ENCODE measurements at regions not wholly inside any gene's neighbourhood (a gene's known extent, or its start where the extent isn't known, plus 50 kb on each side); places are given as distances from the start of the nearest gene placed in this dataset.
A peak's percentile ranks its signal among the peaks of the same experiment; 100 is the strongest.

DNA sequence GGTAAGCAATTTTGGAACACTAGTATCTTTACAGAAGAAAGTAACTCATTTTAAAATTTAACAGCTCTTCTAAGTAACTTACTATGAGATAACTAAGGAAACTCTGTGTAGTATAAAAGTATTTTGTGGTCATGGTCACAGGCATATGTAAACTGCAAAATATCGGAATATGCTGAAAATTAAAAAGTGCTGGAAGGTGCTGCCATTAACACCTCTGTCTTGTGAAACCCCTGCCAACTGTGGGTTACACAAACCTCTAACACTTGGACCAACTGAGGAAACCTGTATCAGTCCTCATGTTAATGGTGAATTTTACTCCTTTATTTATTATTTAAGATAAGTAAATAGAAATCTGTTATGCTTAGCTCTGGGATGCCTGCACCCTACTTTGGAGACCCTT, 206.7 kb downstream of the LACC1 start:
- Histone ChIP-seq H3K79me2 (ENCODE audit: insufficient read depth) (no peaks in the 10 kb centered on the region), H3K36me3 (ENCODE audit: low read depth) (no peaks in the 10 kb centered on the region), H2AFZ (no peak overlapping the region), H3K9me3 (ENCODE audit: low read depth) (no peaks in the 10 kb centered on the region), H3K27ac (no peak overlapping the region), H3K4me3 (no peak overlapping the region), H3K9ac (no peak overlapping the region), H3K4me2 (ENCODE audit: unreplicated experiment) (no peak overlapping the region), H4K20me1 (ENCODE audit: insufficient read depth) (no peaks in the 10 kb centered on the region), H3F3A (ENCODE audit: insufficient read depth) (no peaks in the 10 kb centered on the region), H3K4me1 (ENCODE audit: insufficient read depth) (no peaks in the 10 kb centered on the region), H3K27me3 (replicated peaks; ENCODE audit: insufficient read depth) (peaks cover 7% of the 10 kb centered on the region), H3K9me2 (ENCODE audit: insufficient read depth) (no peaks in the 10 kb centered on the region)
- no peak for TF ChIP-seq EZH2phosphoT487 (IDR thresholded peaks at IDR 0.05; ENCODE audit: insufficient read depth, low read depth)
- 44 to 46% methylated on average over 1 of the region's 1 CpG for WGBS, 2 experiments (ENCODE audit: low coverage in 1 of 2, low lambda C conversion rate in 2 of 2, missing lambda C conversion rate in 2 of 2)
- in situ Hi-C loops (cut with MboI): no loop called here
- no peak for DNase-seq

DNA sequence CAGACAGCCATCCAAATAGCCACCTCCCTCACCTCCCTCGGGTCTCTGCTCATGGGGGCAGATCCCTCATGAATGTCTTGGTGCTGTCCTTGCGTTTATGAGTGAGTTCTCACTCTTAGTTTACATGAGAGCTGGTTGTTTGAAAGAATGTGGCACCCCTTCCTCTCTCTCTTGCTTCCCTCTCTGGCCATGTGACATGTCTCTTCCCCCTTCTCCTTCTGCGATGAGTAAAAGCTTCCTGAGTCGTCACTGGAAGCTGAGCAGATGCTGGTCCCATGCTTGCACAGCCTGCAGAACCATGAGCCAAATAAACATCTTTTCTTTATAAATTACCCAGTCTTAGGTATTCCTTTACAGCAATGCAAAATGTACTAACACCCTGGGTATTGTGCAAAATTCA, 208.7 kb downstream of the LACC1 start:
- Histone ChIP-seq H3K27me3 (replicated peaks; ENCODE audit: insufficient read depth) (peaks cover 7% of the 10 kb centered on the region), H3K4me1 (ENCODE audit: insufficient read depth) (no peaks in the 10 kb centered on the region), H3K27ac (no peak overlapping the region), H3K9me3 (ENCODE audit: low read depth) (no peaks in the 10 kb centered on the region), H3F3A (ENCODE audit: insufficient read depth) (no peaks in the 10 kb centered on the region), H2AFZ (no peak overlapping the region), H3K9ac (no peak overlapping the region), H4K20me1 (ENCODE audit: insufficient read depth) (no peaks in the 10 kb centered on the region), H3K4me3 (no peak overlapping the region), H3K79me2 (ENCODE audit: insufficient read depth) (no peaks in the 10 kb centered on the region), H3K4me2 (ENCODE audit: unreplicated experiment) (no peak overlapping the region), H3K9me2 (ENCODE audit: insufficient read depth) (no peaks in the 10 kb centered on the region), H3K36me3 (ENCODE audit: low read depth) (no peaks in the 10 kb centered on the region)
- DNase-seq: no peak
- WGBS, 2 experiments (ENCODE audit: low coverage in 1 of 2, low lambda C conversion rate in 2 of 2, missing lambda C conversion rate in 2 of 2): 42 to 62% methylated on average over 3 to 4 of the region's 4 CpGs
- in situ Hi-C loops (cut with MboI): no loop called here
- TF ChIP-seq EZH2phosphoT487 (IDR thresholded peaks at IDR 0.05; ENCODE audit: insufficient read depth, low read depth) (no peak), EZH2 (IDR thresholded peaks at IDR 0.05; ENCODE audit: insufficient read depth, poor library complexity, severe bottlenecking) (no peak)

DNA sequence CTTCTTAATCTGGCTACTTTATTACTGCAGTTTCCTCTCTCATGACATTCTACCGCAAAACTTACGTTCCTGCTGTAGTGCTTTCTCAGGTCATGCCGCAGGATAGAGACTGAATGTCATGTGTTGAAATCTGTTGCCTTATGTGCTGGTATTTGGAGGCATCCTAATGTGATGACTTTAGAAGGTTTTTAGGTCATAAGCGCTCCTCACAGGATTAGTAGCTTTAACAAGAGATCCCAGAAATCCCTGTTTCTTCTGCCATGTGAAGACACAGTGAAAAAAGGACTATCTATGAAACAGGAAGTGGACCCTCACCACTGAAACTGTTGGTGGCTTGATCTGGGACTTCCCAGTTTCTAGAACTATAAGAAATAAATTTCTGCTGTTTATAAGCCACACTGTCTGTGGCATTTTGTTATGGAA, 209.3 kb downstream of the LACC1 start:
- 63 to 67% methylated on average over 4 of the region's 4 CpGs for WGBS, 2 experiments (ENCODE audit: low coverage in 1 of 2, low lambda C conversion rate in 2 of 2, missing lambda C conversion rate in 2 of 2)
- in situ Hi-C loops (cut with MboI): no loop called here

GRCh38 chr13:44089452-44089851, 209.7 kb downstream of the LACC1 start:
- H3K27me3 ChIP-seq (replicated peaks; ENCODE audit: insufficient read depth): peaks cover 10% of the 10 kb centered on the region
- WGBS, 2 experiments (ENCODE audit: low coverage in 1 of 2, low lambda C conversion rate in 2 of 2, missing lambda C conversion rate in 2 of 2): 7 to 21% methylated on average over 2 of the region's 2 CpGs
- H2AFZ ChIP-seq: no peak overlapping the region
- H3K9me3 ChIP-seq (ENCODE audit: low read depth): no peaks in the 10 kb centered on the region
- TF ChIP-seq EZH2 (IDR thresholded peaks at IDR 0.05; ENCODE audit: insufficient read depth, poor library complexity, severe bottlenecking) (no peak), EZH2phosphoT487 (IDR thresholded peaks at IDR 0.05; ENCODE audit: insufficient read depth, low read depth) (no peak)
- H3K9ac ChIP-seq: no peak overlapping the region
- no peak overlapping the region for H3K4me3 ChIP-seq
- no peak overlapping the region for H3K27ac ChIP-seq
- DNase-seq: peak; percentile 12
- H3K79me2 ChIP-seq (ENCODE audit: insufficient read depth): no peaks in the 10 kb centered on the region
- no peaks in the 10 kb centered on the region for H3K4me1 ChIP-seq (ENCODE audit: insufficient read depth)
- H4K20me1 ChIP-seq (ENCODE audit: insufficient read depth): no peaks in the 10 kb centered on the region
- H3K4me2 ChIP-seq (ENCODE audit: unreplicated experiment): no peak overlapping the region
- in situ Hi-C loops (cut with MboI): no loop called here
- no peaks in the 10 kb centered on the region for H3F3A ChIP-seq (ENCODE audit: insufficient read depth)
- no peaks in the 10 kb centered on the region for H3K36me3 ChIP-seq (ENCODE audit: low read depth)
- H3K9me2 ChIP-seq (ENCODE audit: insufficient read depth): no peaks in the 10 kb centered on the region

More for the DNA sequence above, 209.3 kb downstream of the LACC1 start:
- Histone ChIP-seq H3K36me3 (ENCODE audit: low read depth) (no peaks in the 10 kb centered on the region), H3K9ac (no peak overlapping the region), H4K20me1 (ENCODE audit: insufficient read depth) (no peaks in the 10 kb centered on the region), H3K4me3 (no peak overlapping the region), H3K9me2 (ENCODE audit: insufficient read depth) (no peaks in the 10 kb centered on the region), H3F3A (ENCODE audit: insufficient read depth) (no peaks in the 10 kb centered on the region), H3K27me3 (replicated peaks; ENCODE audit: insufficient read depth) (peaks cover 7% of the 10 kb centered on the region), H3K79me2 (ENCODE audit: insufficient read depth) (no peaks in the 10 kb centered on the region), H2AFZ (no peak overlapping the region), H3K27ac (no peak overlapping the region), H3K4me2 (ENCODE audit: unreplicated experiment) (no peak overlapping the region), H3K4me1 (ENCODE audit: insufficient read depth) (no peaks in the 10 kb centered on the region), H3K9me3 (ENCODE audit: low read depth) (no peaks in the 10 kb centered on the region)
- DNase-seq: no peak
- TF ChIP-seq EZH2 (IDR thresholded peaks at IDR 0.05; ENCODE audit: insufficient read depth, poor library complexity, severe bottlenecking): no peak
- no peak for TF ChIP-seq EZH2phosphoT487 (IDR thresholded peaks at IDR 0.05; ENCODE audit: insufficient read depth, low read depth)

Data from GM23248 (cell line).